H1 (cell line): ENCODE measurements at regions not wholly inside any gene's neighbourhood (a gene's known extent, or its start where the extent isn't known, plus 50 kb on each side); places are given as distances from the start of the nearest gene placed in this dataset.

Source experiments
- CREB1 ChIP-seq: IDR thresholded peaks from 2 replicates; pipeline ENCODE4 v1.6.1; 2012; ENCODE audit warnings: inconsistent platforms
- CTCF ChIP-seq, 3 experiments: IDR thresholded peaks; 1 replicate in 2 of 3; 2 replicates in 1 of 3; pipeline versions ENCODE4 v1.5.1 to v1.6.1; 2011; ENCODE audit warnings: low read length in 3 of 3, mild to moderate bottlenecking in 3 of 3, inconsistent platforms in 2 of 3, low read depth in 1 of 3, moderate library complexity in 1 of 3; ENCODE audit not compliant: insufficient read depth in 1 of 3; ENCODE audit errors: control extremely low read depth in 1 of 3
- JUN ChIP-seq: IDR thresholded peaks from 2 replicates; pipeline ENCODE4 v1.6.1; 2011; ENCODE audit warnings: low read depth, mild to moderate bottlenecking, improper control_type of control experiment, low read length
- POLR2A ChIP-seq, 2 experiments: IDR thresholded peaks; 1 replicate in 1 of 2; 2 replicates in 1 of 2; pipeline ENCODE4 v1.6.1; 2011; ENCODE audit warnings: low read depth in 2 of 2, low read length in 2 of 2, mild to moderate bottlenecking in 2 of 2; ENCODE audit errors: control extremely low read depth in 1 of 2
- POU5F1 ChIP-seq: IDR thresholded peaks from 2 replicates; pipeline ENCODE4 v1.6.1; 2011; ENCODE audit warnings: low read depth, mild to moderate bottlenecking, low read length, moderate library complexity
- TAF7 ChIP-seq: optimal IDR thresholded peaks from 2 replicates; pipeline ENCODE3; 2011; ENCODE audit warnings: low read depth, mild to moderate bottlenecking, inconsistent platforms, low read length, moderate library complexity, borderline replicate concordance
- TBP ChIP-seq: IDR thresholded peaks from 2 replicates; pipeline ENCODE4 v1.6.1; 2011; ENCODE audit warnings: low read depth, low read length, improper control_type of control experiment

GRCh38 chr6:48429610-48430009, 318.6 kb upstream of the PTCHD4 start (continued):
- TF ChIP-seq JUN (no peak), CTCF (IDR thresholded peaks at IDR 0.05; ENCODE audit: control extremely low read depth in 1 of 3, insufficient read depth in 1 of 3, low read depth in 1 of 3, low read length in 3 of 3) (no peak), TAF7 (no peak), TBP (no peak), POU5F1 (no peak), CREB1 (no peak), POLR2A (IDR thresholded peaks at IDR 0.05; ENCODE audit: control extremely low read depth in 1 of 2, low read depth in 2 of 2, low read length in 2 of 2) (no peak)
